Activated T-cell treated with anti-CD3 and anti-CD28 coated beads, Interleukin-2, amount 50 U/mL, for 24 hours (primary cell): ENCODE measurements at regions not wholly inside any gene's neighbourhood (a gene's known extent, or its start where the extent isn't known, plus 50 kb on each side); places are given as distances from the start of the nearest gene placed in this dataset.

Experiments used
- DNase-seq: peaks from one replicate; pipeline ENCODE4 v3.0.0-alpha.2; 2020
- H3K27ac Mint-ChIP-seq: 2 replicates; pipeline ENCODE4 v1.8.0; 2020; ENCODE audit warnings: mild to moderate bottlenecking, mixed read lengths
- H3K27me3 Mint-ChIP-seq: 2 replicates; pipeline ENCODE4 v1.8.0; 2020; ENCODE audit warnings: mixed read lengths
- H3K36me3 Mint-ChIP-seq: 2 replicates; pipeline ENCODE4 v1.8.0; 2020; ENCODE audit warnings: low read depth, mixed read lengths
- H3K4me1 Mint-ChIP-seq: 2 replicates; pipeline ENCODE4 v1.8.0; 2020; ENCODE audit warnings: low read depth, mixed read lengths
- H3K4me3 Mint-ChIP-seq: 2 replicates; pipeline ENCODE4 v1.8.0; 2020; ENCODE audit warnings: mild to moderate bottlenecking, moderate library complexity, mixed read lengths
- H3K9me3 Mint-ChIP-seq: 2 replicates; pipeline ENCODE4 v1.8.0; 2020; ENCODE audit warnings: mixed read lengths

DNA sequence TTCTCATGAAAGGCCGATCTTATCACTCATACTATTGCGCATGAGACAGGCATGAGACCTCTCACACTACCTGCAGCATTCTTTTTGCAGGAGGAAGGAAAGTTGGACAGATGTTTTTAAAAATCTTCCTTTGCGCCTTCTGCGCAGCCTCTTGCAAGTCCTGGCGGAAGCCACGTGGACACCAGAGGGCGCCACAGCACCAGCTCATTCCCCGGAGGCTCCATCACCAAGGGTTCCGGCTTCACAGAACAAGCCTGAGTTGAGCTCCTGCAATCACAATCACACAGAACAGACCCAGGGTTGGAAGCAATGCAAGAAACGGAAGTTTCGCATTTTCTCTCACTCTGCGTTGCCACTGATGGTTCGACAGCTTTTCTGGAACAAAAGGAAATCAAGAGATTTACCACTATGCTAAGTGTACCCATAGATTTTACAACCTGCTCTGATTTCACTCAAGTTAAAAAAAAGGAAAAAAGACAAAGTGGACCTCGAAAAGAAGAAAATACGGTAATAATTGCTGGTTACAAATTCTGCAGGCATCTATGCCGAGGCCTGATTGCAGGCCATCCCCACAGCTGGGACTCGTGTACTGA lies 304.7 kb upstream of the MSX2 start:
- Mint-ChIP-seq H3K9me3 (no peaks in the 10 kb centered on the region), H3K27ac (no peak overlapping the region)
- DNase-seq, result peak; percentile 85

GRCh38 chr5:174420651-174421407 lies 303.6 kb upstream of the MSX2 start:
- H3K4me3 Mint-ChIP-seq, result no peak overlapping the region
- peaks cover 14% of the 10 kb centered on the region for H3K4me1 Mint-ChIP-seq
- H3K36me3 Mint-ChIP-seq, result no peaks in the 10 kb centered on the region
- no peaks in the 10 kb centered on the region for H3K9me3 Mint-ChIP-seq
- peaks cover 33% of the 10 kb centered on the region for H3K27me3 Mint-ChIP-seq
- no peak for DNase-seq
- H3K27ac Mint-ChIP-seq, result no peak overlapping the region

More for the DNA sequence above, 304.7 kb upstream of the MSX2 start:
- Mint-ChIP-seq H3K4me3 (peak overlapping the region; percentile 57), H3K4me1 (peaks cover 14% of the 10 kb centered on the region), H3K36me3 (no peaks in the 10 kb centered on the region), H3K27me3 (peaks cover 34% of the 10 kb centered on the region)

DNA sequence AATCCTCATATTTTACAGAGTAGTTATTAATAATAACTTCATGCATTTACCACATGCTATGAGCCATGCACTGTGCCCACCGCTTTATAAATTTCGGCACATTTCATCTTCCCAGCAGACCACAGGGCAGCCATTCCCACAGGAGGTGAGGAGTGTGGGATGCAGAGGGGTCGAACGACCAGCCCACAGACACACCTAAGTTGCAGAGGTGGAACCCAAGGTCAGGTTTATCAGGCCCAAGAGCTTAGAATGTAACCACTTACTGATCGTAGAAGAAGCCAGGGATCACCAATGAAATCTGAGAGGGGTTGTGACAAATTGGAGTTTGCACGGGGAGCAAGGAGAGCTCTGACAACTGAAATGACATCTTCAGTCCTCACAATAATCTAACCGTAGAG lies 303.0 kb upstream of the MSX2 start:
- H3K27me3 Mint-ChIP-seq, result peaks cover 31% of the 10 kb centered on the region
- DNase-seq, result no peak
- no peaks in the 10 kb centered on the region for H3K36me3 Mint-ChIP-seq
- no peak overlapping the region for H3K27ac Mint-ChIP-seq
- no peak overlapping the region for H3K4me3 Mint-ChIP-seq
- peaks cover 14% of the 10 kb centered on the region for H3K4me1 Mint-ChIP-seq
- no peaks in the 10 kb centered on the region for H3K9me3 Mint-ChIP-seq

- no peak overlapping the region for H3K4me3 Mint-ChIP-seq
Measured at GRCh38 chr5:174423558-174423957, 300.8 kb upstream of the MSX2 start.

GRCh38 chr5:174424219-174425053 lies 299.9 kb upstream of the MSX2 start:
- H3K9me3 Mint-ChIP-seq, result no peaks in the 10 kb centered on the region
- DNase-seq, result no peak
- H3K4me3 Mint-ChIP-seq, result no peak overlapping the region
- H3K27me3 Mint-ChIP-seq, result peaks cover 13% of the 10 kb centered on the region
- H3K4me1 Mint-ChIP-seq, result peaks cover 7% of the 10 kb centered on the region
- H3K36me3 Mint-ChIP-seq, result no peaks in the 10 kb centered on the region
- H3K27ac Mint-ChIP-seq, result no peak overlapping the region

More at GRCh38 chr5:174423558-174423957, 300.8 kb upstream of the MSX2 start:
- H3K4me1 Mint-ChIP-seq, result peaks cover 14% of the 10 kb centered on the region
- H3K9me3 Mint-ChIP-seq, result no peaks in the 10 kb centered on the region
- DNase-seq, result no peak
- H3K27ac Mint-ChIP-seq, result no peak overlapping the region
- no peaks in the 10 kb centered on the region for H3K36me3 Mint-ChIP-seq
- H3K27me3 Mint-ChIP-seq, result peaks cover 16% of the 10 kb centered on the region

DNA sequence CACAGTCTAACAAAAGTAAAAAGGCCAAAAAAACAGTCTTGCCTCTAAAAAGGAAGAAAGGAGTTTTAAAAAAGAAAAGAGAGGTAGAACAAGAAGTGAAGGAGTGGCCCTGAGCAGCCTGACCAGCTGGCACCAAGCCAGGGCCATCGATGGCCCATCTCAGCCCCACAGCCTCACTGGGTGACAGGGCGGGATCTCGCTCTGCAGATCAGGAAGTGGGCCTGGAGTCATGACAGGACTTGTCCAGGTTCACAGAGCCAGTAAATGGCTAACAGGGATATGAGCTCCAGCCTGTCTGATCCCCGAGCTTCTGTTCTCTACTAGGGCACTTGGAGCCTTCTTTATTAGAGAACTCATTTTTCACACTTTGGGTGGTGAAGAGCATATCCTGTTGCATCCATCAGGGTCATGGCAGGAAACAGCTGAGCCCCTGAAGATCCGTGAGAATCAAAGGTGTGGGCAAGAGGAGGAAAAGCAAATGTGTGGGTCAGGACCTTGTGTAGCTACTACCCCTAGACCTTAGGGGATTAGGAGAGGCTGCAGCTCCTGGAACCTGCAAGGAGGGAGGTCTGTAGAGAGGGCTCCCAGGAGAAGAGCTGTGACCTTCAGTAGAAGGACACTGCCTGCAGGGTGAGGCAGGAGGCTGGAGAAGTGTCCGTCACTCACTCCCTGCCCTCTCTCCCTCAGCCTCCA lies 299.0 kb upstream of the MSX2 start:
- H3K36me3 Mint-ChIP-seq, result no peaks in the 10 kb centered on the region
- no peaks in the 10 kb centered on the region for H3K9me3 Mint-ChIP-seq
- no peak for DNase-seq
- H3K4me3 Mint-ChIP-seq, result no peak overlapping the region
- peaks cover 2% of the 10 kb centered on the region for H3K4me1 Mint-ChIP-seq
- peaks cover 4% of the 10 kb centered on the region for H3K27me3 Mint-ChIP-seq
- H3K27ac Mint-ChIP-seq, result no peak overlapping the region

DNA sequence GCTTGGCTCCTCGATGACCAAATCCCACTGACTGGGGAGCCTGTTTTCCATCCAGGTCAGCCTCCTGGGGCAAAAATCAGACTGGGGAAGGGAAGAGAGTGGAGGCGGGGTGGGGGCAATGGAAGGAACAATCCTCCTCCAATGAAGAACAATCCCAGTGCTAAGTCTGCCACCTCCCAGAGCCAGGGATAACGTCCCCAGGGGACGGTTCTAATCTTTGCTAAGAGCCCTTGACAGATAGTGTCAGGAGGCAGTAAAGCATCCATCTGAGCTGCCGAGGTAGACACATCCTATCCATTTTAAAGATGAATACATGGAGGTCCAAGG lies 298.5 kb upstream of the MSX2 start:
- no peak overlapping the region for H3K27ac Mint-ChIP-seq
- peaks cover 2% of the 10 kb centered on the region for H3K4me1 Mint-ChIP-seq

GRCh38 chr5:174426388-174426787 lies 298.0 kb upstream of the MSX2 start:
- Mint-ChIP-seq H3K27ac (no peak overlapping the region), H3K27me3 (no peaks in the 10 kb centered on the region), H3K9me3 (no peaks in the 10 kb centered on the region), H3K36me3 (no peaks in the 10 kb centered on the region), H3K4me3 (no peak overlapping the region), H3K4me1 (peaks cover 2% of the 10 kb centered on the region)
- no peak for DNase-seq

More for the DNA sequence above, 298.5 kb upstream of the MSX2 start:
- Mint-ChIP-seq H3K27me3 (no peaks in the 10 kb centered on the region), H3K36me3 (no peaks in the 10 kb centered on the region), H3K9me3 (no peaks in the 10 kb centered on the region), H3K4me3 (no peak overlapping the region)
- DNase-seq, result no peak

DNA sequence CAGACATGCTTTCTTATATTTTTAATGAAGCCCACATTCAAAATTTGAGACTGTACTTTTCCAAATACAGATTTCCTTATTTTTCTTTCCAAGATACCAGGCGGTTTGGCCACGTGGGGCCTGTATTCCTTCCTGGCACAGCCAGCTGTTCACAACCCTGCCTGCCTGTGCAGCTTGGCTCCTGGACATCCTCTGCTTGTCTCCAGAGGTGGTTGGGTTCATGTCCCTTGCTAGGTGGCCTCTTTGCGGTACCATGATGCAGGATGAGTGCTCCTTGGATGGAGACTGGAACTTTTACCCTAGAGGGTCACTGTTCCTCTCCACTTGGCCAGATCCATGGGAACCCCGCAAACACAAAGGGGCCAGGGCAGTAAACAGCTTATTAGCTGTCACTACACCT lies 297.5 kb upstream of the MSX2 start:
- Mint-ChIP-seq H3K9me3 (no peaks in the 10 kb centered on the region), H3K4me3 (no peak overlapping the region), H3K36me3 (no peaks in the 10 kb centered on the region), H3K27me3 (no peaks in the 10 kb centered on the region), H3K4me1 (peaks cover 2% of the 10 kb centered on the region), H3K27ac (no peak overlapping the region)
- no peak for DNase-seq

- H3K27me3 Mint-ChIP-seq, result no peaks in the 10 kb centered on the region
- no peaks in the 10 kb centered on the region for H3K36me3 Mint-ChIP-seq
Measured at GRCh38 chr5:174427304-174427703, 297.1 kb upstream of the MSX2 start.

DNA sequence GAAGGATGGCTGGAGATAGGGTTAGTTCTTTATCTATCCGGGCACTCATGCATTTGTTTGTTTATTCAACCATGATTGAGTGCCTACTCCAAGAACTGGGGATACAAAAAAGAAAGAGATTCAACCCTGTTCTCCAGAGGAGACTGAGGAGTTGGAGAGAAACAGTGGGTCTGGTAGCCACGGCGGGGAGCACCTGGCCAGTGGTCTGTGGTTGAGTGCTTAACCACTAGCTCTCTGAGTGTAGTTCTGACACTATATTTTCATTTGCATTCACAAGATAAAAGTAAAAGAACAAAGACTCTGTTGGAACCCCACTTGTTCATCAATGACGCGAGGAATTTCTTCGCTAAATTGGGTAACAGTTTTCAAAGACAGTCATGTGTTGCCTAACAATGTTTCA lies 295.5 kb upstream of the MSX2 start:
- no peaks in the 10 kb centered on the region for H3K27me3 Mint-ChIP-seq
- H3K4me3 Mint-ChIP-seq, result no peak overlapping the region
- no peak for DNase-seq
- peaks cover 2% of the 10 kb centered on the region for H3K4me1 Mint-ChIP-seq
- no peak overlapping the region for H3K27ac Mint-ChIP-seq
- no peaks in the 10 kb centered on the region for H3K36me3 Mint-ChIP-seq
- no peaks in the 10 kb centered on the region for H3K9me3 Mint-ChIP-seq

More at GRCh38 chr5:174427304-174427703, 297.1 kb upstream of the MSX2 start:
- no peak overlapping the region for H3K27ac Mint-ChIP-seq
- H3K4me3 Mint-ChIP-seq, result no peak overlapping the region
- no peaks in the 10 kb centered on the region for H3K9me3 Mint-ChIP-seq
- no peak for DNase-seq
- peaks cover 2% of the 10 kb centered on the region for H3K4me1 Mint-ChIP-seq

DNA sequence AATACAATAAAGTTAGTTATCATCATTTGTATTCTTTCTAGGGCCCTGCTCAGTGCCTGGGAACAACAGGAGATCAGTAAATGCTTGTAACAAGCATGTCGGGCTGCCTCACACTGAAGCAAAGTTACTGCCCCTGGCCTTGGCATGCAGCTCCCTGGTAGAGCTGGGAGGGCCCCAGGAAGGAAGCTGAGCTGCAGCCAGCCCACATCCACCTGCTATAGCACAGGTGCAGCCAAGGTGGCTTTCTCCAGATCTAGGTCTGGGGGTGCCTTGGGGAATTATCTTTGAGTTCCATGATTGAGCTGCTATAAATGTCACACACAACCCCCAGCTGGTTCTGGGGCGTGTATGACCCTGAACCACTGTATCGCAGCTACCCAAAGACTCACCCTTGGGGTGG lies 293.4 kb upstream of the MSX2 start:
- Mint-ChIP-seq H3K27me3 (peaks cover 7% of the 10 kb centered on the region), H3K27ac (no peak overlapping the region), H3K4me3 (no peak overlapping the region), H3K9me3 (no peaks in the 10 kb centered on the region), H3K4me1 (peaks cover 2% of the 10 kb centered on the region), H3K36me3 (no peaks in the 10 kb centered on the region)
- no peak for DNase-seq

GRCh38 chr5:174431504-174431903 lies 292.9 kb upstream of the MSX2 start:
- no peaks in the 10 kb centered on the region for H3K9me3 Mint-ChIP-seq
- DNase-seq, result no peak
- H3K4me1 Mint-ChIP-seq, result peaks cover 2% of the 10 kb centered on the region
- H3K27ac Mint-ChIP-seq, result no peak overlapping the region
- no peak overlapping the region for H3K4me3 Mint-ChIP-seq
- no peaks in the 10 kb centered on the region for H3K36me3 Mint-ChIP-seq
- peaks cover 8% of the 10 kb centered on the region for H3K27me3 Mint-ChIP-seq

- Mint-ChIP-seq H3K9me3 (no peaks in the 10 kb centered on the region), H3K36me3 (no peaks in the 10 kb centered on the region), H3K27me3 (peaks cover 8% of the 10 kb centered on the region), H3K4me3 (no peak overlapping the region), H3K4me1 (peaks cover 2% of the 10 kb centered on the region), H3K27ac (no peak overlapping the region)
- no peak for DNase-seq
Measured at GRCh38 chr5:174433098-174433497, 291.3 kb upstream of the MSX2 start.
